Raji (cell line): ENCODE measurements at regions not wholly inside any gene's neighbourhood (a gene's known extent, or its start where the extent isn't known, plus 50 kb on each side); places are given as distances from the start of the nearest gene placed in this dataset.

ENCODE experiments used
- POLR2A ChIP-seq: IDR thresholded peaks from 2 replicates; pipeline ENCODE4 v1.6.1; 2011; ENCODE audit warnings: low read depth, low read length, control low read depth; ENCODE audit not compliant: insufficient read depth

DNA sequence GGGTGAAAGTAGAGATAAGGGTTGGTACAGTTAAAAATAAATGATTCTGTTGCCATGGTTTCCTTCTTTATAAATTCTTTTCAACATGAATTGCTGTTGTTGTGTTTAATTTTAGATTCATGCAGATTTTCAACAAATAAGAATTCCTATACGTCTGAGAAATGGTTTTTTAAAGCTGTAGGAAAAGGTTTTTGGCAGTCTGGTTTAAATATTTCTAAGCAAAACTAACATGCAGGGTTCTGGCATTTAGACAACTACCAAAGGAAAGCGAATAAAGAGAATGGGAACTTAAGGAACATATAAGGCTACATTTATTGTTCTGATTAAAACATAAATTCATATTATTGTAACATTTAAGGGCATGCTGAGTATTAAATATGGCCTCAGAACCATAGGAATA is 203.0 kb upstream of the MIR17HG start:
- TF ChIP-seq POLR2A = no peak

- no peak for TF ChIP-seq POLR2A
Measured at GRCh38 chr13:91145571-91146205, 201.8 kb upstream of the MIR17HG start.

- no peak for TF ChIP-seq POLR2A
Measured at GRCh38 chr13:91146601-91147000, 200.9 kb upstream of the MIR17HG start.

GRCh38 chr13:91148098-91148497 is 199.4 kb upstream of the MIR17HG start:
- no peak for TF ChIP-seq POLR2A

DNA sequence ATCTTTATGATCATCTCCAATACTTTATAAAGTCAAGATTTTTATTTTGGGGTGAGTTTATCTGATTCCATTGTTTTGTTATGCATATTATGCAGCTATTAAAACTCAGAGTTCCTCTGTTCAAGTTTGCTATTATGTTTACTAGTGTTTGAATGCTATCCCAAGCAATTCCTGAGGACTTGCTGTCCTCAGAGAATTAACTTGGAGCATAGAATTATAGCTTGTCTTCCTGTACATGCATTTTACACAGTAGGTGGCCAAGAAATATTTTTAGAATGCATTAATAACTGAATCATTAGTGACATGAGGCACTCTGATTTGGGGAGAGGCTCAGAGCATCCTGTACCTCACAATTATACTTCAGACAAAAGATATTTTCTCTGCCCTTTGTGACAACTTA is 195.6 kb upstream of the MIR17HG start:
- TF ChIP-seq POLR2A = no peak

DNA sequence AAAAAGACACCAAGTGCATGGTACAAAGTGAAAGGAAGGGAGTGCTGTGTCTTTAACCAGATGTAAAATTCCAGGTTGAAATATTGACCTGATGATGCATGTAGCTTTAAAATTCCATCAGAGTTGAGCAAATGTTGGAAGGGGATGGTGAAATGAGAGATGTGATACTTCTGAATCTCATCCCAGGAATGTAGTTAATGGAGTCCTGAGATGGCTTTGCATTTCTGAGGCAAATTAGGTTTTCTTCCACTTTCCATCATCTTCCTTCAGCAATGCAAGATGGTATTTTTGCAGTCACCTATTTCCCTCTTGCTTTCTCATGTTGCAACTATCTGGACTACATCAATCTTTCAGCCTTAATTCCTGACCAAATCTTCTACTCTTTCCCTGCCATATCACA is 194.1 kb upstream of the MIR17HG start:
- no peak for TF ChIP-seq POLR2A

GRCh38 chr13:91154558-91155353 is 192.7 kb upstream of the MIR17HG start:
- TF ChIP-seq POLR2A = no peak

DNA sequence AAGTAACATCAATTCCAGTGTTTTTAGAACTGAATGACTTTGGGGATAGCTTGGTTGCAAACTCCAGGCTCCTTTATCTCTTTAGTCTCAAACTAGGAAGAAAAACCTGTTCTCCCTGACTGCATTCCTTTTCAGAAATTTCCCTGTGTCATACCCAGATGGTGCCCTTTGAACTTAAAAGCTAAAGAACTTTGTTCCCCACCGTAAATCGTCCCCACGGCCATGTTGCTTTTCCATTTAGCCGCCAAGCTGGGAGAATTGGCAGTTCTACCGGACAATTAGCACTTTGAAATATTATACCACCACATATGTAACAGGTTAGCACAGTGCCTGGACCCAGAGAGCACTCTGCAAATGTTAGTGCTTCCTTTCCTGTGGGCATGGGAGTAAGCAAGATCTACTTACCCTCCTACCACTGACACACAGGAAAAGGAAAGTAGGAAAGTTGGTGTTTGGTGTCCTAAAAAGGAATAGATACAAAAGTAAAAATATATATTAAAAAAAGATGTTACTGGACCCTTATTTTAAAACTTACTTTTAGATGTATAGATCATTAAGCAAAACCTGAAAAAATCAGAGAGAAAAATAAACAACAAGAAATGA is 191.9 kb upstream of the MIR17HG start:
- no peak for TF ChIP-seq POLR2A

- no peak for TF ChIP-seq POLR2A
Measured at GRCh38 chr13:91157273-91158016, 190.0 kb upstream of the MIR17HG start.

GRCh38 chr13:91158017-91158395 is 189.5 kb upstream of the MIR17HG start:
- no peak for TF ChIP-seq POLR2A

GRCh38 chr13:91162180-91162579 is 185.3 kb upstream of the MIR17HG start:
- TF ChIP-seq POLR2A = no peak

- no peak for TF ChIP-seq POLR2A
Measured at GRCh38 chr13:91162589-91162988, 184.9 kb upstream of the MIR17HG start.

DNA sequence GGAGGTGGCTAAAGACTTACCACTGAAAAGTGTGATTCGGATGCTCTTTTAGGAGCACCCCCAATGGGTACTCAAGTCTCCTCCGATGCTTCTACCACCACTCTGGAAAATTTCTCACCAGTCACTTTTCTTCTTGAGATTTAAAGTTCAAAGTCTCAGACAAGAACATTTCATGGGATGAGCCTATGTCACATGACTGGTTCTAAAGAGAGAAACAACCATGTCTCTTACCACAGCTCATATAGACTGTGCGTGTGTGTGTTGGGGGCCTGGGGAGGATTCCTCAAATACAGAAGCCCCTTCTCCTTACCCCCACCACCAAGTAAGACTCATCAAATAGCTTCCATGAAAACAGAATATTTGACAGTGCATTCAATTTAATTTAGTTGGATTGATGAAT is 181.7 kb upstream of the MIR17HG start:
- TF ChIP-seq POLR2A = no peak

- no peak for TF ChIP-seq POLR2A
Measured at GRCh38 chr13:91166714-91167511, 180.6 kb upstream of the MIR17HG start.
